ENCODE measurements at regions not wholly inside any gene's neighbourhood (a gene's known extent, or its start where the extent isn't known, plus 50 kb on each side); places are given as distances from the start of the nearest gene placed in this dataset.

DNA sequence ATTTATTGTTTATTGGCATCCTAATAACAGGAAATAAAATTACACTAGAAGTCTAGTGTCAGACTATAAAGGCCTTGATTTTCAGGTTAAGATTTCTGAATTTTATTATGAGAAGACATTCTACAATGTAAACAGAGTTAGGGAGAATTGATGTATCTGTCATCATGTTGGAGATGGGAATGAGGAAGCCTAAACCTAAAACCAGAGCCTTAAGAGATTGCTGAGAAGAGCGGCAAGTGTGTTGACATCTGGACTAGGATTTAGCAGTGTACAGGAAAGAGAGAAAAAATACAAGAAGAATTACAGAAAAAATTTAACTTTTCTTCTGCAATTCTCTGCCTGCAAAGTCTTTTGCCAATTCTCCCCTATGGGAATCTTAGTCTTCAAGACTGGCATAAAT lies 525.5 kb downstream of the NR2F1-AS1 start:
- no peak for DNase-seq

DNA sequence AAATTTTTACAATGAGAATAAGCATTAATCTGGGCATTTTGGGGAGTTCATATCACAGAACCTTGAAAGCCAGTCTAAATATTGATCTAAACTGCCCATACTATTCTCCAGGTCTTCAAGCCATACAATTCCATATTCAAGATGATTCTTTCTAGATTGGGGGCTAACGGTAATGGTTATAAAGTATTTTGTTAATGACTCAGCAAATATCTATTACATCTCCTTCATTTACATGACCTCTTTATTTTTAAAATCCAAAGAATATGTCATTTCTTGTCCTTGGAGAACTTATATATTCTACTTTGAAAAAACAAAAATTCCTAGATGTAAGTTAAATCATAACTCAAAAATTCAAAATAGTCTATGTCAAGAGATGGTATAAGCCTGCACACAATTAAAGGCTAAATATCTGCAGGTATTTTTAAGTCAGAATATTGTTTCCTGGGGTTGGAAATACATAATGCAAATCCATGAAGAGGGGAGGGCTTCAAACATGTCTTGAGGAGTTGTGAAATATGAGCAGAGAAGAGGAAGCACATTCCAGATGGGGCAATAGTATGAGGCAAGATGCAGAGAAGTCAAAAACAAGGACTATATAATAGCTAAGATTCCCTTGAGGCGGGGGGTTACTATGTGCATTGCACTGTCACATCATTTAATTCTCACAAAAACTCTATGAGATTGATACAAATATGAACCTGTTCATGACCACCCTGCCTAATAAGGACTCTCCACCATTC lies 526.4 kb downstream of the NR2F1-AS1 start:
- no peak for DNase-seq

DNA sequence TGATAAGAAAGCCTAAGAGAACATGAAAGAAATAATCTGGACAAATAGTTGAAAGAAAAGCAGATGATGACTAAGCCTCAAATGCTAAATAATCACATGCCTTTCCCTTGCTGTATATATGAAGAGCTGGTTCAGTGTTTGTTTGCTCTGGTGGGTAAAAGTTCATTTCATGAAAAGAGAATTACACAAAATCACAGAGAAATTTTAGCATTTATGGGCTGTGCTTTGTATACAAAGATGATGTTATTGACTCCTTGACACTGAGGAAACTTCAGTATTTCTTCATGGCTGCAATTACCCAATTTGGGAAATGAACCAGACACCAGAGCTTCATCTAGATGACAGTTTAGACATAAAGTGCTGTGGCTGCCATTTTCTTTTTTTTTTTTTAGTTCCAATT lies 527.2 kb downstream of the NR2F1-AS1 start:
- no peak for DNase-seq

DNA sequence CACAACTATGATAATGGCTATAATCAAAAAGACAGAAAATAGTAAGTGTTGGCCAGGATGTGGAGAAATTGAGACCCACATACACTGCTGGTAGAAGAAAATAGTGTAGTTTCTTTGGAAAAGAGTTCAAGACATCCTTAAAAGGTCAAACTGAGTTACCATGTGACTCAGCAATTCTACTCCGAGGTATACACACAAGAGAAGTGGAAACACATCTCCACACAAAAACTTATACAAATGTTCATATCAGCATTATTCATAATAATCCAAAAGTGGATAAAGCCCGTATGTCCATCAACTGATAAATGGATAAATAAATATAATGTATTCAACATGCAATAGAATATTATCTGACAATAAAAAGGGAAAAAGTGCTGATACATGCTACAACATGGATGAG lies 532.2 kb downstream of the NR2F1-AS1 start:
- no peak for DNase-seq

DNA sequence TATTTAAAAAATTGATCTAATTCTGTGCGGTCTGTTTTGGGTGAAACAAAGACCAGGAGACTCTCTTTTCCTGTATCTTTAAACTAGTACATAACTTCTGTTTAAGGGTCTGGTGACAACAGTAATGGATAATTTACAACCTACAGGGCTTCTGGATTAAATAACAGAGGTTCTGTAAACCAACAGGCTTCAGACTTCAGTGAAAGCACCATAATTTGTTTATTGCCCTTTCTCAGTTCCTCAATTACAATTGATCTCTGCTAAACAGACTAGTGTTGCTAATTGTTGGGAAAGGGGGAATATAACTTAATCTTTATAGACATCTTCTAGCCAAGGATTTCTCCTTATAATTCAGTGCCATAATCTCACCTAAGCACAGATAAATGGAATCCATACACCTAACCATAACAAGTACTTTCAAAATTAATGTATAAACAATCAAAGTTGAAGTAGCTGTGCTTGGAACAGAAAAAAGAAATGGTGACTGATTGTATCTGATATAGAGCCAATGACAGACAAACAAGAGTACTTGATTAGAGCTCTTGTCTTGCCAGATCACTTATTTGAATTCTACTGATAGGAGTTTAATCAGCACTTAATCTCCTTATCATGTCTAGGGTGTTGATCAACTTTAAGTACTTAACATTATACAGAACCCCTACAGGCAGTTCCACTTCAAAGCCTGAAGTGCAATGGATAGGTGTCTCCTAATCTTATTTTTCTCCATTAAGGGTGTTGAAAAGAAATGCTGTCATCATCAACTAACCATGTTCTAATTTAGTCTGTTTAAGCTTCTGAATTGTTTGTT lies 536.0 kb downstream of the NR2F1-AS1 start:
- DNase-seq: no peak

DNA sequence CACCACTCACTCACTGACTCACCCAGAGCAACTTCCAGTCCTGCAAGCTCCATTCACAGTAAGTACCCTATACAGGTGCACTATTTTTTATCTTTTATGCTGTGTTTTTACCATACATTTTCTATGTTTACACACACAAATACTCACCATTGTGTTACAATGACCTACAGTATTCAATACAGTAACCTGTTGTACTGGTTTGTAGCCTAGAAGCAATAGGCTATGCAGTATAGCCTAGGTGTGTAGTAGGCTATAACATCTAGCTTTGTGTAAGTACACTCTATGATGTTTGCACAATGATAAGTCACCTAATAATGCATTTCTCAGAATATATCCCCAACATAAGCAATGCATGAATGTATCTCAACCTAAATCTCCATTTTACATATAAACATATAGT lies 541.1 kb downstream of the NR2F1-AS1 start:
- no peak for DNase-seq

DNA sequence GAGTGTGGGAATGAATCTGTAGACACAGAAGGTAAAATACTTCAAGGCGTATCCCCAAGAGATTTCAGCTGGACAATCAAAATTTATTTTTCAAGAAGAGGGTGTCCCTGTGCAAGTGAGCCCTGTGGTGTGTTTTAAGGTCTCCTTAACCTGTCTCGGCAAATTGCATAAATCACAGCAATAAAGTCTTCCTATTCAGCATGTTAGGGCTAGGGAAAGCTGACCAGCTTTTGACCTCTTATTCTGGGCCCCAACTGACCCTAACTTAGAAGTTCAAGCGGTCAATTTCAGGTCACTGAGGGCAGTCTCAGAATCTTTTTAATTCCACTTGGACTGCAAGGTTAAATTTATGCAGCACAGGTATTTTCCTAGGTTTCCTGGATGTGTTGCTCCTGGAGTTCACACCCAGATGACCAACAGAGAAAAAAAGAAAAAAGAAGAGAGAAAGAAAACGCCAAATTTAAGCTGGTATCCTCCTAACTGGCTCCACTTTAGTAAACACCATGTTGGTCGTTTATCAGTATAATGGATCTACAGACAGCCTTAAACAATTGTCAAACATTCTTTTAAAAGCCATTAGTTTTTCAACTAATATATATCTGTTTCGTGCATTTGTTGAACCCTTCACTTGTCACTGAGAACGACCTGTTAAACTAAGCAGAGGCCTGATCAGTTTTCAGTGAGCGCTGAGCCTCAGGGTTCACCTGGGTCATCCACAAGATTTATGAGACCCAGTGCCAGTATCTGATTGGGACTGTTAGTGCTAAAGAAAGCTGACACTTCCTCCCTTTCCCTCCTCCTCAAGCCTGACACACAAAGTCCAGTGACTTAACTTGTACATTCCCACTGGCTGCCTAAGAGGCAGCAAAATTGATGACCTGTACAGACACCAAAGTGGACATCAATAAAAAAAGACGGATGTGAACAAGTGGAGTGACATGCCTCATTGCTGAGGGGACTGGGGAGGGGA lies 546.1 kb downstream of the NR2F1-AS1 start:
- DNase-seq: no peak

DNA sequence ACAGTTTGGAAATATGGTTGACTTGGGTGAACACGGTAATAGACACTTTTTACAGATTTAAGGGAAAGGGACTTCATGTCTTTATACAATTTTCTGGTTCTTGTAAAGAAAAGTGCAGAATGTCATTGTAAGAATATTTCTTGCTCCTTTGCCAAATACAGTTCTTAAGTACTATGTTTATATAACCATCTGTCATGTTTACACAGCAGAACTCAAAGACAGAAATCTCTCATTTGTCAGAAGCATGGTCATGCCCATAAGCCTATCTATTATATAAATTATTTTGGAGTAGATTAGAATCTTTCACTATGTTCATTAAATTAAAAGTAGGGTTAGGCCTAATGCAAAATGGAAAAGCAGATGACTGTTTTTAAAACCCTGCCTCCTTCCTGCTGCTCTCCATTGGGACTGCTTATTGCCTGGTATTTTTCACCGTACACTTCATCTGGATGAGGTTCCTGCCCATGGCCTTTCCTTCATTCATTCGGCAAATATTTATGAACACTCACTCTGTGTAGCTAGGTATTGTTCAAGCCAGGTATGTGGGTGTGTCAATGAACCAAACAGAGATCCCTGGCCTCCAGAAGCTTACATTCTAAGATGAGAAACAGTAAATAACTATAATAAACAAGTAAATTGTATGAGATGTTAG lies 558.1 kb downstream of the NR2F1-AS1 start:
- peak; percentile 29 for DNase-seq

DNA sequence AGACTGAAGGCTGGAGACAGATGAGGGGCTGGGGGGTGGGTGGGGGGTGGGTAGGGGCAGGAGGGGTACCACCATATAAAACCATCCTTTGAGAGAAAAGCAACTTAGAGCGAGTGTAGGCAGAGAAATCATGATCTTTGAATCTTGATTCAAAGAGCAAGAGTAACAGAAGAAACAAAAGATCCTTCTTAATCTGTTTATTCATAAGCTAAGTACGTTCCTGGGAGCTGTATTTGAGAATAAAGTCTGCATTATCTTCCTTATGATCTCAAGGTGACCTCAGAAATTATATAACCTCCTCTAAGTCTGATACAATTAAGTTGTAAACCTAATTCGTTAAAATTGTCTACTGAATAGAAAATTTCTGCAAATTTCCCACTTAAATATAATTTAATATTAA lies 558.8 kb downstream of the NR2F1-AS1 start:
- no peak for DNase-seq

DNA sequence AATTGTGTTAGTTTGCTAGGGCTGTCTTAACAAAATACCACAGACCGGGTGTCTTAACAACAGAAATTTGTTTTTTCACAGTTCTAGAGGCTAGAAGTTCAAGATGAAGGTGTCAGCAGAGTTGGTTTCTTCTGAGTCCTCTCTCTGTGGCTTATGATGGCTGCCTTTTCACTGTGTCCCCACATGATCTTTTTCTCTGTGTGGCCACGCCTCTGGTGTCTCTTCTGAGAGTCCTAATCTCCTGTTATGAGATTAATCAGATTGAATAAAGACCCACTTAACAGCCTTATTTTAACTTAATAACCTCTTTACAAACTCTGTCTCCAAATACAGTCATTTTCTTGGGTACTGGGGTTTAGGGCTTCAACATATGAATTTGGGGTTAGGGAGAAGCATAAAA lies 561.1 kb downstream of the NR2F1-AS1 start:
- DNase-seq: no peak

DNA sequence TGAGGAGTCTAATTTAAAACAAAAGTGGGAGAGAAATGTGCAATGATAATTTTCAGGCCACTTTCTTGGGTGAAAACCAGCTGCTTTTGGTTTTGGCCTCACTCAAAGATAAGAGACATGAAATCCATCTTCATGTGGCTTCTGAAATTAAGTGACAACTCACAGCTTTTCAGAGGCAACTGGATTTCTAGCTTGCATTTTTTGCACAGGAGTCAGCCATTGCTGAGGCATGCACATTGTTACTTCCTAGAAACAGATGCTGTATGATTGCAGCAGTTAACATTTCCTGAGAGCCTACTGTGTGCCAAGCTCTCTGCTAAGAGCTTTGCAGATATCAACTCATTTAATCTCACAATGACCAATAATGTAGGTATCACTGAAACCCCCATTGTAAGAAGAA lies 562.6 kb downstream of the NR2F1-AS1 start:
- DNase-seq: no peak

DNA sequence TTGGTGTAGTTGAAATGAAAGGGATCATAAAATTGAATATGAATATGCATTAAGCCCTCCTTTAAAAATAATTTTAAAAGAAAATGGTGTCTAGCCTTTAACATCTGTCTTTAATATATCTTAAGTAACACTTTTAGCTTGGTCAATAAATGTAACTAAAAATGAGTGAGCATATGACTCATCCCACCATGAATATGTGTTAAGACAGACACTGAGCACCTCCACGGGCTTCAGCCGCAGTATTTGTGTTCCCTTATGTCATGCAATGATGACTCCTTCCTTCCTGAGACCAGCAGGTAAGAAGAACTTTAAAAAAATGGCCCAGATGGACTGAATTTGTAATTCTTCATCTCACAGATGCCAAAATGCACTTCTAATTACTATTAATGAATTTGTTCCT lies 563.2 kb downstream of the NR2F1-AS1 start:
- no peak for DNase-seq

DNA sequence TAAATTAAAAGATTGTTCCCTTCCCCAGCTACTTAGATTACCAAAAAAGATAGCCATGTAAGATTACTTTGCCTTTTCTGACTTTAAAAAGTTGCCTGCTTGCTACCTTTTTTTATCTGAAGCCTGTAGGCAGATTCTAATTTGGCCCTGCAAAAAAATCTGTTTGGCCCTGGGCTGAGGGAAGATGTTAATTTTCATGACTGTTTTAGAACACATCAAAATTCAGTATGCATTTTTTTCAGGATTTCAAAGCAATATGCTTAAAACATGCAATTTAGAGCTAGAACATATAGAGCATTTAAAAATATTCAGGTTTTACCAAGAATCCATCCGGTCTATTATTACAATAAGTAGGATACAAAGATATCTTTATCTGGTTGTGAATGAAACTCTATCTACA lies 563.6 kb downstream of the NR2F1-AS1 start:
- no peak for DNase-seq

DNA sequence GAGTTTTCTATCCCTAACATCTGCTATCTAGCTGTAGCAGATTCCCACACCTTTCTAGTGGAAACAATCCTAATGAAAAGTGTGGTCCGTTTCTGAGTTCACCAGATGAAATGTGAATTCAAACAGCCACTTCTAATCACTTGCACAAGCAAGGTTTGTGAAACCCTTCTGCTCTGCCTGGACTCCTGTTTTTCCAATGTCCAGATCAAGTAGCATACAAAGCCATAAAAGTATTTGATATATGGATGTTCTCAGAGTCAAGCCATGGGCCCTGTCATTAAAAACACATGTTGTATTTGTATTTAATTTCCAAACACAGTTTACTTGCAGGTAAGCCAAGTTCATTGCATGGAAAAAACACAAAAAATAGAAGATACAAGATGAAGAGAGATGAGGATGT lies 570.4 kb downstream of the NR2F1-AS1 start:
- DNase-seq: no peak

DNA sequence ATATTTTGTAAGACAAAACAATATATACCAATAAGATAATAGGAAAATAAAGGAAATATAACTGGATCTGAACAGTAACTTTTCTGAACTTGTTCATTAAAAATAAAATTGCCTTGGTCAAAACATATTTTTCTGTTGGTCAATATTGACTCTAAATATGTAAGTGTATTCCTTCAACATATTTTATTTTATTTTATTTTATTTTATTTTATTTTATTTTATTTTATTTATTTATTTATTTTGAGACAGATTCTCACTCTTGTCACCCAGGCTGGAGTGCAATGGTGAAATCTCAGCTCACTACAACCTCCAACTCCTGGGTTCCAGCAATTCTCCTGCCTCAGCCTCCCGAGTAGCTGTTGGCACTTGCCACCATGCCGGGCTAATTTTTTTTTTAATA lies 571.0 kb downstream of the NR2F1-AS1 start:
- no peak for DNase-seq

DNA sequence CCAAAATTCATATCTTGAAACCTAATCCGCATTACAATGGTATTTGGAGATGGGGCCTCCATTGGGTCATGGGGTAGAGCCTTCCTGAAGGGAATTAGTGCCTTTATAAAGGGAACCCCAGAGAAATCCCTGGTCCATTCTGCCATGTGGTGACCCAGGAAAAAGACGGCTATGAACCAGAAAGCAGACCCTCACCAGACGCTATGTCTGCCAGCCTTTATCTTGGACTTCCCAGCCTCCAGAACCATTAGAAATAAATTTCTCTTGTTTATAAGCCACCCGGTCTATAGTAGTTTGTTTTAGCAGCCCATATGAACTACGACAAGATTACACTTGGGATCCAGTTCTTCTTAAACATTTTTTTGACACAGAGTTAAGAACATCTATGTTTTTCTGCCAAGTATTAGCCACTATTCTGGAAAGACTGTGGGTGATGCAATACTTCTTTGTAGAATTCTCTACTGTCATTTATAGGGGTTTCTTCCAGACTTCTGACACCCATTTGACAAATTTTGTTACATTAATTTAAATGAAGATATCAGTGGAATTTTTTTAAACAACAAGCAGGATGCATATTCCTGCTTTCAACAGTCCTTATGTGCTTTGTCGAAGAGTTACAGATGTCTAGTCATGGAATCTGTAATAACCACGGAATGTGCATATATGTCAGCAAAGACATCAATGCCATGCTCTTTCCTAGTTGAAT lies 572.4 kb downstream of the NR2F1-AS1 start:
- no peak for DNase-seq

DNA sequence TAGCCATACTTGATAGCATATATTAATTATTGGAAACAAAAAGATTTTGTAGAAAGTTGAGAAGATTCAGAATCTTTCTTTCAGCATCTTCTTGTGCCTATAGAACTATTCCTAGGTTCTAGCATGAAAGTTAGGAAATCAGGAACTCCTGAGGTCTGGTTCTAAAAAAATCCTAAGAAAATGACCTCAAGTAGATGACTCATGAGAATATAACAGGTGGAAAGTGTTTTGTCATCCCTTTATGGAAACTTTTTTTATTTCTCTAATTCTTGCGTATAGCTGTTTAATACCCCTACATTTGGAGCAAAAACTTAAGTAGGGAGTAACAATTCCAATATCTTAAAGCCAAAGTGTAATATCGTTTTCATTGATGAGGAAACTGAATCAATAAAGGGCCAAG lies 574.1 kb downstream of the NR2F1-AS1 start:
- no peak for DNase-seq

DNA sequence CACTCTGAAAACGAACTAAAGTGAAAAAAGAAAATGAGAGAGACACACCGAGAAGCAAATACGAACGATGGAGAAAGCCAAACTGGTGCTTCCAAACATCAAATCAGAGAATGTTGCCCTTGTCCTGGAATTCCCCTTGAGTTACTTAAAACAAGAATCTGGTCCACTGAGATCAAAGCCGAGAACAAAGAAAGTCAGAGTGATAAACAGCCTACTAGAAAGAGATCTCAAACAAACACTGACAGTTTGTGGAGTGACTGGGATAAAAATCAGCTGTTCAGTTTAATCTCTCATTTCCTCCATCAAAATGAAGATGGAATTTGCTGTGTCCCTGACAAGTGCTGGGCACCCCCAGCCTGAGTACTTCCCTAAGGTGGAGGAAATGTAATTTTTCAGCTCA lies 582.6 kb downstream of the NR2F1-AS1 start:
- no peak for DNase-seq

DNA sequence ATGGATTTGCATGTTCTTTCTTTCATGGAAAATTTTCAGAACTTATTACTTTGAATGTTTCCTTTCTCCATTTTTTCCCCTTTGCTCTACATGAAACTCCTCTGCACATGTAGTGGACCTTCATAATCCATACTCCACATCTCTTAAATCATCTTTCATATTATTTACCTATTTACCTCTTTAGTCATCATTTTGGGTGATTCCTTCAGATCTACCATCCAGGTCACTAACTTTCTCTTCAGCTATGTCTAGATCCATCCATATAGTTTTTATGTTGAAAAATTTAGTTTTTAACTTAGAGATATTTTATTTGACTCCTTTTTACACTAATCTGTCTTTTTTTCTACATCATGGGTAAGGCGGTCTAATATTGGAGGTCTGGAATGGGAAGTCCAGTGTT lies 586.6 kb downstream of the NR2F1-AS1 start:
- DNase-seq: no peak

DNA sequence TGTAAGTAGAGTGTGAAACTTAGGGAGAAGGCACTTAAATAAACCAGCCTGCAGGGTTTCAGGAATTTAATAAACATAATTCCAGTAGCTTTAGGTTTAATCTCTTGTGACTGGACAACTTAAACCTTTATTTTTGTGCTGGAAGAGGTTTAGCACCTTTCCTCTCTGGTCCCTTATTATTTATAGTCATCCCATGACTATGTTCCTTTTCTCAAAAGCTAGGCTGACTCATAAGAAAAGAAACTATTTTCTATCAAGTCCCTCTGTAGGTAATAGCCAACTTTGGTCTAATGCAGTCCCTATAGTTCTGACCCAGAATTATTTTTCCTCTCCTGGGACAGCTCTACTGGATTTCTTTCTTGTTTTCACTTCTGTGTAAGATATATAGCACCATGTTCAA lies 588.9 kb downstream of the NR2F1-AS1 start:
- no peak for DNase-seq

DNA sequence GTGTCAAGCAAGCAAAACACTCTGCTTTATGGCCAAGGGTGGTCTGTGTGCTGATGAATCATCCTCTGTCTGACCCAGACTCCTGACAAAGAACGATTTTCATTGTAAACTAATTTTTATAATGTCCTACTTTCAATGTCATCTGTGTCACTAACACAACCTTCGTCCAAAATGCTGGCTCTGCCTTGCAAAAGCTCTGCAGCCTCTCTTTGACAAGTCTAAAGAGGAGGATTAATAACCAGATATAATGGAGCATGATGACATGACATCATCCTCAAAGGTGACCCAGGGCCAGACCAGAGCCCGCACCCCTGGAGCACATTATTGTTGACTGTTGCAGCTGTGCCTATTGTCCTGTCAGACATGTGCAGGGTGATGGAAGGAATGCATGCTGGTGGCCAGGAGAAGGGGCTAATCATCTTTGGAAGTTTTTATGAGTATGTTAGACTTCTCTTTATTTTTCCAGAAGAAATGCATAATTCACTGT lies 589.4 kb downstream of the NR2F1-AS1 start:
- no peak for DNase-seq
